ENCODE measurements at regions not wholly inside any gene's neighbourhood (a gene's known extent, or its start where the extent isn't known, plus 50 kb on each side); places are given as distances from the start of the nearest gene placed in this dataset.
"Not testable (repeated sequence)": the region's sequence is repeated elsewhere in the genome, so short reads cannot be mapped to it uniquely, and the experiment has no call there.

DNA sequence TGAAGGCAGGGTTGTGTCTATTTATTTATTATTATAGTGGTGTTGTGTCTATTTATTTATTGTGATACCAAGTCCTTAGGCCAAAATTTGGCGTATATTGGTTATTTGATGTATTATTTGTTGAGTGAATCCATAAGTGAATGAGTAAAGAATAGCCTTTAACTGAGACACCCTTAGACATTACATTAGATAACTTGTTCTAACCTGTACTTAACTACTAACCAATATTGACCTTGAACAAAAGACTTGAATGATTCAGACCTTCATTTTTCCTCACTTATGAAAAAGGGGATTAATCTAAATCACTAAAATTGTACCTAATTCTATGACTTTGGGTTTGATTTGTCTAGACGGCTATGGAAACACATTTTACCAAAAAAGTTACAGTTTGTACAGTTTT lies 370.5 kb downstream of the JRKL start:
- DNase-seq (ENCODE audit: low read depth in 2 of 3, low spot score in 2 of 3): no peak

DNA sequence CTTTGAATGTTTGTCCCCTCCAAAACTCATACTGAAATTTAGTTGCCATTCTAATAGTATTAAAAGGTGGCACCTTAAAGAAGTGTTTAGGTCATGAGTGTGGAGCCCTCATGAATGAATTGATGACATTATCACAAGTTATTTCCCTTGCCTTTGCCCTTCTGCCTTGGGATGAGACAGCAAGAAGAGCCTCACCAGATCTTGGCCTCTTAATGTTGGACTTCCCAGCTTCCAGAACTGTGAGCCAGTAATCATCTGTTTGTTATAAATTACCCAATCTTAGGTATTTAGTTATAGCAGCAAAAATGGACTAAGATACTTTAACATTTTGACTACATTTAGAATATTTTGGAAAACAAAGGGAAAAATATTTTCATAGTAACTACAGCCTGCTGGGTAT lies 371.0 kb downstream of the JRKL start:
- DNase-seq (ENCODE audit: low read depth in 2 of 3, low spot score in 2 of 3): no peak

DNA sequence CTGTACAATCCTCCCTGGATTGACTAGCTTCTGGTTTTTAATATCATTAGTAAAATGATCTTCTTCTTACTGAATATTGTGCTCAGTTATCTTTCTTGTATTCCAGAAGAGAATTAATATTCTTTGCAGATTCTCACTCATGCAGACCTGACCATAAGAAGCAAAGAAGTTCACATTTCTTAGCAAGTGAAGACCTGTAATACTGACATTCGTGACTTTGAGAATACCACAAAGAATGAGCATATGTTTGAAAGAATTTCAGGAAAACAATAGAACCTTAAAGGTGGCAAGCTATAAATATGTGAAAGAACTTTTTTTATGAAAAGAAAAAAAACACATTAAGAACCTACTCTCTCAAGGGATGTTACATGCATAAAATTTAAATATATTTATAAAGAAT lies 371.6 kb downstream of the JRKL start:
- no peak for DNase-seq (ENCODE audit: low read depth in 2 of 3, low spot score in 2 of 3)

DNA sequence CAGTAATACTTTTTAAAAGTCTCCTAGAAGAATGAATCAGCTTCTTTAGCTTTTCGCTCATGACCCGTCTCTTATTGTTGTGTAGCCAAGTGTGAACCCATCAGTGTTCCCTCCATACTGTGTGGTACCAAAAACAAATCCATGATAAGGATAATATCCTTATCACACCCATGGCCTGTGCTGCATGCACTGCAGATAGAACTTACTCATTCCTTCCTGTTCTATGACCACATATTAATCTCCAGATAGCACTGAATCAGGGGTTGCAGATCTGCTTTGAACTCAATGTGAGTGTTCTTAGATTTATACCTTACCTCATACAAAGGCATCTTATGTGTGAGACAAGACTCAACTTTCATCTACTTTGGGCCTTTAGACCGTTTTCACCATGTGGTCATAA lies 373.4 kb downstream of the JRKL start:
- no peak for DNase-seq (ENCODE audit: low read depth in 2 of 3, low spot score in 2 of 3)

DNA sequence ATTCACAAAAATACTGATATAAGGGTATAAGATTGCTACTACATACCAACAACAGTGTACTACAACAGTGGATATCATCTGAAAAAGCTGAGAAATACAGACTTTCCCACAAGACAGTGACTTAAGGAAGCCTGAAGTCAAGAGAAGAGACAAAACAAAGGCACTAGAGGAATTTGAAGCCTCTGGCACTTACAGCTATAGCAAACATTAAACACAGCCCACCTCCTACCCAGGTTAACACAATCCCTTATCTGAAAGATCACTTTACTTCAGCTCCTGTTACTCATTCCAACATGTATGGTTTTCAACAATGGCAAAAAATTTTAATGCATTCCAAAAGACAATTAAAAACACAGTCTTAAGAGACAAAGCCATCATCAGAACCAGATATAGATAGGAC lies 388.5 kb downstream of the JRKL start:
- no peak for DNase-seq (ENCODE audit: low read depth in 2 of 3, low spot score in 2 of 3)

DNA sequence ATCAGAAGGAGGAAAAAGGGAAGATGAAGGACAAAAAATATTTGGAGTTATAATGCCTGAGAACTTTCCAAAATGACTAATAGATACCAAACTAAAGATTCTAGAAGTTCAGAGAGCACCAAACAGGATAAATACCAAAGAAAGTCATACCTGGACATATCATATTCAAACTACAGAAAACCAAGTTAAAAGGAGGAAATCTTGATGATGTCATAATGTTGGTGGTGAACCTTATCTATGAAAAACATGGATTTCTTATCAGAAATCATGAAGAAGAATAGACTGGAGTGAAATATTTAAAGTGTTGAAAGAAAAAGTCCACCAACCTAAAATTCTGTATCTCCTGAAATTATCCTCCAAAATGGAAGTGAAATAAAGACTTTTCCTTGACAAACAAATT lies 389.2 kb downstream of the JRKL start:
- DNase-seq (ENCODE audit: low read depth in 2 of 3, low spot score in 2 of 3): no peak

DNA sequence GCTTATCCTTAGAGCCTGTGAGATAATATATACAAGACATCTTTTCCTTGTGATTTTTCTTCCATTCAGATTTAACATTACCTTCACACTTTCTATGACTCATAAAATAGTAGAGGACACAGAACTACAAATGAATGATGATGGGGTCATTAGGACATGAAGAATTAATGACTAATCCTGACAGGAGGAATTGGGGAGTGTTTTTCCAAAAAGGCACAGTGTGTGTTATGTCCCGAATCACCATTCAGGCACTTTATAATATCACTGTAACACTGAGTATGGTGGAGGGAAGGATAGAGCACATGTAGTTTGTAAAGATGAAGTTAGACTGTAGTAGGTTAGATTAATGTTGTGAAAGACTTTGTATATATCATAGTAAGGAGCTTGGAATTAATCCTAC lies 391.3 kb downstream of the JRKL start:
- DNase-seq (ENCODE audit: low read depth in 2 of 3, low spot score in 2 of 3): no peak

DNA sequence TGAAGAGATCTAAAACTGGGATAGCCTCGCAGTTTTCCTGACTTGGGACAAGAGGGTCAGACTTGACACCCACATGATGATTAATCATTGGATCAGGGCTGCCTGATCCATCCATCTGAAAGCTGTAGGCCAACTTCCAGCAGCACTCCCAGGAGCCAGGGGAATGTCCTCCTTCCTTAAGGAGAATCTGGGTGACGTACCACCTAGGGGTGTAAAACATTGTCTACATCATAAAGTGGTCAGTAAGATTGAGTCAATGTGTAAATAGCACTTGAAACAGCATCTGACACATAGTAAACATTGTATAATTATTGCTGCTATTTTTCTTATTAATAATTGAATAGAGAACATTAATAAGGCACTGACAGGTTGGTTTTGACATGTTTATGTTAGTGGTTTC lies 392.8 kb downstream of the JRKL start:
- DNase-seq (ENCODE audit: low read depth in 2 of 3, low spot score in 2 of 3): no peak

DNA sequence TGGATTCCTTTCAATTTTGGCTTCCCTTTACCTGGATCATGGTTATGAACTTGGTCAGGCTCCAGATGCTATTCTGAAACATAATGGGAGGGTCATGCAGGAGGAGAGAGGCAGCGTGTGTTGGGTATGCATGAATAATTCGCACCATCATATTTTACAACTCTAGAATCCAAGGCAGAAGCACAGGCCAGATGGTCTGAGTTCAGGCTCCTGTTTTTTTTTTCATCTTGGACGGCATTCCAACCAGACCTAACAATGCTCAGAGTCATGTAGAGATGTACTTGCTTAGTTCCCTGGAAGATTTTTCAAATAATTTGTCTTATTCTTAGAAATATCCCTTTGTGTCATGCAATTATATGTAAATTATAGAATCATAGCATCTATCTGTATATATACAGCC lies 393.5 kb downstream of the JRKL start:
- no peak for DNase-seq (ENCODE audit: low read depth in 2 of 3, low spot score in 2 of 3)

DNA sequence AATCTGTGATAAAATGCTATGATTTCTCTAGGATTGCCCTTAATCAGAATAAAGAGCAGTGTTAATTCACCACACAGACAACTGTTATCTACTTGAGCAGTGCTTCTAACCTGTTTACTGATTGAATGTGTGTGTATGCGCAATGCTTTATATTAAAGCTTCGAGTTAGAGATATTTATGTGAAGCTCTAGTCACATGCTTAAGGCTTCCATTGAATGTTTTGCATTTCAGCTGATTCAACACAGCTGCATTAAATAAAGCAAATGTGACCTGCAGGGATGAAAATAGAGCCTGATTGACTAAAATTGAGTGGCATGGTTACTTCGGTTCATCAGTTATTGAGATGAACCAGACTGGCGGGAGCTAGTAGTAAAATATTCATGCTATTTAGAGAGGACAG lies 395.3 kb downstream of the JRKL start:
- DNase-seq (ENCODE audit: low read depth in 2 of 3, low spot score in 2 of 3): no peak

DNA sequence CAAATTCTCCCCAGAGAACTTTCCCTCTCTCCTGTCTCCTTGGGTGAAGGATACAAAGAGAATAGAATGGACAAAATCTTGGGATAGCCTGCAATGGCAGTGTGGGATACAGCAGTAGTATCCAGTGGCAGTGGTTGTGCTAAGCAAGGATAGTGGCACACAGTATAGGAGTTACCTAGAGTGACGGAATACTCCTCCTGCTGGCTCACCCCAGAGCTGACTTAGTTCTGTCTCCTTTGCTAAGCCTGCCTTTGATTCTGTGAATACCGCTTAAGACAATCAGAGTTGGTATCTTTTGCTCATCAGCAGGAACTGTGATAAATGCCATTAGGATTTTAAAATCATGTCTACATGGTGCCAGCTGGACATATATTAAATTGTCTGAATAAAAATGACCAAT lies 404.3 kb downstream of the JRKL start:
- DNase-seq (ENCODE audit: low read depth in 2 of 3, low spot score in 2 of 3): no peak

DNA sequence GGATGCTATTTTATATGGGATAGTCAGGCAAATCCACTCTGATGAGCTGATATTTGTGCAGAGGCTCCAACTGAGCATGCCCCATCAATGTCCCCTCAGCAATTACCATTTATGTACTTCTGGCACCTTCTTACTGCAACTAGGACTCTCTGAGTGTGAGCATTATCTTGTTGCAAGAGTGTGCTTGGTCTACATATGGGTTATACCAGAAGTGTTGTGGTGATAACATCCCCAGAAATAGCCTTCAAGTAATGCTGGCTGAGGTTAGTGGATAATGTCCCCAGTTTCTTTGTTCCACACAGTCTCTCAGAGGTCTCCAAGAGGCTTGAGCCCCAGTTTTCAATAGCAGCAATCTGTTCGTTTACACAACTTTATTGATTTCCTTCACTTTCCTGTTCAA lies 408.6 kb downstream of the JRKL start:
- DNase-seq (ENCODE audit: low read depth in 2 of 3, low spot score in 2 of 3): no peak

DNA sequence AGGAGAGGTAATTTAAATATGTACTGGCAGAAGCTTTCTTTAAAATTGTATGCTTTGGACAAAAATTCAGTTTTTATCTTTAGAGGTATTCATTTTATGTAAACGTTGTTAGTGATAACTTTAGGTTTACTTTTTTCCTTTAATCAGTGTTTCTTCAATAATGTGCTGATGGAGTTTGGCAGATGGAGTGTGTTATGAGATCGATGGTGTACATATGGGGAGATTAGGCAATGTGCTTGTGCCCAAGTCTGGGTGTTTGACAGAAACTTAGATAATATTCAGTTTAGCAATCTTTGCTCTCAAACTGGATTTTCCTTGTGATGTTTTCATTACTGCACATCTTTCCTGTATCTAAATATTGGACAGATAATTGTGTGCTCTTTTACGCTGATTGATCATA lies 425.4 kb downstream of the JRKL start:
- no peak for DNase-seq (ENCODE audit: low read depth in 2 of 3, low spot score in 2 of 3)

DNA sequence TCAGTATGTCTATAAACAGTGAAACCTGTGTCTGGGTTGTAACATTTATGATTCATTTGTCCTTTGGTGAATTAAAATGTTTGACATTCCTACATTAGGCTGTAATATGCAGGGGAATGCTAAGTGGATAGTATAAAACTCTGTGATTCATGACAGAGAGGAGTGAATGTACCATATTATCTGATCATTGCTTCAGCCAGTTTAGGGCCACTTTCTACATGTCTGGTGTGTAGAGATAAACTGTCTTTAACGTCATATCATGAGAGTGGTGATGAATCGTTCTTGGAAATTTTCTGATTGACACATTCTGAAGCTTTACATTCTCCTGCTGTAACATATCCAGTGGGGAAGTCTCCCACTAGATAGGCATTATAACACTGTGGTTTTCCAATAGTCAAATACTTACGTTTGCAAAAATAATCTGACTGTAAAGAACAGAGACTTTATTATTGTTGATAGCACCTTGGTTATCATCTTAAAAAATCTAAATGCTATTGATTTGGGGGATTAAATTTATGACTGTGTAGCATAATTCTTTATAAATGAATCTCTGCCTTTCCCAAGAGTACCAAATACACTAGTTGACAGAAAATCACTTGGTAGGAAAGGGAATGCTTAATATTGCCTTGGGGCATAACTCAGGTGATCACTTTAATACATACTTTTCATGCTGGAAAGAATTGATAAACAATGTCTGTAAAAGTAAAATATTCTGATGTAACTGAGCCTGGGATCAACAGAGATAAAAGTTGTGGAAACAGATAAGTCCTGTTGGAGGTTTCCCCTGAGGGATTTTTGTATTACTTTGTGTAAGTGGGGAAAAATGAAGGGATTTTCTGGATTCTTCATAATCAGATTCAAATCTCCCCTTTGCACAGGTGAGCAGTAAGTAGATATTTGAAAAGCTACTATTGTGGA lies 427.9 kb downstream of the JRKL start:
- DNase-seq (ENCODE audit: low read depth in 2 of 3, low spot score in 2 of 3): no peak

DNA sequence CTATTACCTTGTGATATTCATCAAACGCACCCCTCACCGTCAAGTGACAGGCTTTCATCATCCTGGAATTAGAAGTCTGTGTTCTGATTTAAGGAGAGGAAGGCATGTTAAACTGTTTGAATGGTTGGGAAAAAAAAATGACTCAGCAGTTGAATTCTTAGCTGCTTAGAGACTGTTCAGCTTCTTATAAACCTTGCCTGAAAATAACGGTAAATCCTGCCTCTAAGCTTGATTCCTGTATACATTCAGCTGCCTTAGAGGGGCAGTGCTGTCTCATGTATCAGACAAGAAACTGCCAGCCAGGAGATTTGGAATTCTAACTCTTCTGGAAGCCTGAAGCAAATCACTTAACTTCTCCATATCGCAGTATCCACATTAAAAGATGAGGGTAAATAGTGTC lies 437.4 kb downstream of the JRKL start:
- DNase-seq (ENCODE audit: low read depth in 2 of 3, low spot score in 2 of 3): no peak

DNA sequence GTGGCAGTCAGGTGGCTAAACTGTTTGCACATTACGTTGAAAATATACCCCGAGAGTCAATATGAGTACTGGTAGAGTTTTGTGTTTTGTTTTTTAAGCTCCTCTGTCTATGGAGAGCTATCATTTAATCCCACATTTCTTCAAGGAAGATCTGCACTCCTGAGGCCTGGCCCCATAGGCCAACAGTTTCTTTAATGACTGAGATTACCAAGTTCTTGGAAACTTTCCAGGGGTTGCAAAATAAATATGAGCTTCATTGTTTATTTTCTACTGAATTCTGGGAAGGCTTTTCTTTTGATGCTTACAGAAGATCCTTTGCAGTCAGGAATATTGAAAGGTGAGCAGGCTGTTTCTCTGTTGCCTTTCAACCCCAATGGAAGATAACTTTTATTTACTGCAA lies 452.0 kb downstream of the JRKL start:
- no peak for DNase-seq (ENCODE audit: low read depth in 2 of 3, low spot score in 2 of 3)

DNA sequence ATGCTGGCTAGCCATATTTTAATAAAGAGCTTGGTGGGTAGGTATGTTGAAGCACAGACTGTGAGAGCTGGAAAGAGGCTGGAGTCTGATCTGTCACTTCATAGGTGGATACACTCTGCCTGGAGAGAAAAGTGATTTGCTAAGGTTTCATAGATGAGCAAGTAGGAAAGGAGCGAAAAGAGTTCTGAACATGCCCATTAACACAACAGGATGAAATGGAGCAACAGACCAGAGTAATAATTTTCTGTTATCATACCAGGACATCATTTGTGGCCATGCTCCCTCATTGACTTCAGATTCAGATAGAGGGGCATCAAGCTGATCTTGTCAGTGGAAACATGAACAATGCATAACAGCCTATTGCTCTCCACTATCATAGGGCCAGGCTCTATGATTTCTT lies 452.9 kb downstream of the JRKL start:
- no peak for DNase-seq (ENCODE audit: low read depth in 2 of 3, low spot score in 2 of 3)

DNA sequence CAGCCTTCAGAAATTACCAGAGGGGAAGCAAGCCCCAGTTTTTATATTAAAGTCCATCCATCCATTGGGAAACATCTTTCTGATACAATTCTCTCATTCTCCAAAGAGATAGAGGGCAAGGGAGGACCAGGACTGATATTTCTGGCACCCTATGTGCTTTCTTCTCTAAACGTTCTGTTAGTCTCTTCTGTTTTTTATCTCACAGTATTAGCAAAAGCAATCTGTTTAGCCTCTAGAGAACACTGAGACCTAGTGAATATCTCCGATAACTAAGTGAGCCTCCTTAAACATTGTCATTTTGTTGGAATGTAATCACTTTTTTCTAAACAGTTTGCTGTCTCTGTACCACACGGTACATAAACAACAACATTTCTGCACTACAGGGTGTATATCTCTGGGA lies 464.6 kb downstream of the JRKL start:
- no peak for DNase-seq (ENCODE audit: low read depth in 2 of 3, low spot score in 2 of 3)

DNA sequence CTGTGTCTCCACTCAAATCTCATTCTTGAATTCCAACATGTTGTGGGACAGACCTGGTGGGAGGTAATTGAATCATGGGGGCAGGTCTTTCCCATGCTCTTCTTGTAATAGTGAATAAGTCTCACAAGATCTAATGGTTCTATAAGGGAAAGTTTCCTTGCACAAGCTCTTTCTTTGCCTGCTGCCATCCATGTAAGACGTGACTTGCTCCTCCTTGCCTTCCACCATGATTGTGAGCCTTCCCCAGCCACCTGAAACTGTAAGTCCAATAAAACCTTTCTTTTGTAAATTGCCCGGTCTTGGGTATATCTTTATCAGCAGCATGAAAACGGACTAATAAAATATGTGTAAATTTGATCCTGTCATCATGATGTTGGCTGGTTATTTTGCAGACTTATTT lies 471.9 kb downstream of the JRKL start:
- not testable (repeated sequence) for DNase-seq (ENCODE audit: low read depth in 2 of 3, low spot score in 2 of 3)

DNA sequence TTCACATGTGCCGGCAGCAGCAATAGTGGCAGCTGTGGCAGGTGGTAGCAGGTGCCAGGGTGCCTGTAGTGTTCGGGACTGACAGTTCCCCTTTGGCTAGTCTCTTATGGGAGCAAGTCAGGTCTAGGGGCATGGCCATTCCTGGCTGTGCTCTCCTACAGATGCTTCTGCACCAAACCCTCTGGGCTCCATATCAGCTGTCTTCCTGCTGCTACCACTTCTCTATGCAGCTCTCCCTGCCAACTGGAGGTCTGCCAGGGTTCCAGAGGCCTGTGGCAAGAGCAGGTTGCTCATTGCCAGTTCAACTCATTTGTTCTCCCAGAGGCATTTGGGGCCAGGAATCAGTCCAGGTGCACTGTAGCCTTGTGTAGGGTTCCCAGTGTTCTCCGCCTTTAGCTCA lies 473.7 kb downstream of the JRKL start:
- no peak for DNase-seq (ENCODE audit: low read depth in 2 of 3, low spot score in 2 of 3)

DNA sequence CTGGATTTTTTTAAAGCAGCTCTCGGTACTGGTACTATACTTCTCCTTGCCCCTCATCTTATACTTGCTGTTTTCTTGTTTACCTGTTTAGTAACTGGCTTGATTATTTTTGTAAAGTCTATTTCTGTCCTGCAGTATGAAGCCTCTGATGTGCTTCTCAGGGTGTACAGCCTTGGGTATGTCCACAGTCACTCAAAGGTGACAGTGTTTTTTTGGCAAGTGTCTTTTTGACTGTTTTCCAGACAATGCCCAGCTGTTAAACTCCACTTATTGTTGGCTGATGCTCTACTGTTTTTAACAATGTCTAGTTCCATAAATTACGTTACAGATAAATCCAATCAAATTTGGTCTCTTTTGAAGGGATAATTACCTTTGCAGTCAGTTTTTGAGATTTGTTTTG lies 475.2 kb downstream of the JRKL start:
- DNase-seq (ENCODE audit: low read depth in 2 of 3, low spot score in 2 of 3): no peak

DNA sequence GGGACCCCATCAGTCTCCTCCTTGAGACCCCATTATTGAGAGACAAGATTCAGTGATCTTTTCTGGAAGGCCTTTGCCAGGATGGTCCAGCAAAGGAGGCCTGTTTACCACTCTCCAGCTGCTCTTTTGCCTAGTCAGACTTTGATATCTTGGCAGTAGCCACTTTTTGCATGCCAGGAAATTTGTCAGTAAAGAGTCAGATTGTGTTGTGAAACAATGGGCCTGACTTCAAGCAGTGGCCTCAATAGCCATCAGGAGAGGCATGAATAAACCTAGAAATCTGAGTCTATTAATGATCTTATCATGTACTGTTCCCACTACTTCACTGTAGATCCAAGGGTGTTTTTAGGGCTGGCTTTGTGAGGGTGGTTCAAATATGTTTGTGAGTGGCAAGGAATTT lies 479.4 kb downstream of the JRKL start:
- DNase-seq (ENCODE audit: low read depth in 2 of 3, low spot score in 2 of 3): no peak

DNA sequence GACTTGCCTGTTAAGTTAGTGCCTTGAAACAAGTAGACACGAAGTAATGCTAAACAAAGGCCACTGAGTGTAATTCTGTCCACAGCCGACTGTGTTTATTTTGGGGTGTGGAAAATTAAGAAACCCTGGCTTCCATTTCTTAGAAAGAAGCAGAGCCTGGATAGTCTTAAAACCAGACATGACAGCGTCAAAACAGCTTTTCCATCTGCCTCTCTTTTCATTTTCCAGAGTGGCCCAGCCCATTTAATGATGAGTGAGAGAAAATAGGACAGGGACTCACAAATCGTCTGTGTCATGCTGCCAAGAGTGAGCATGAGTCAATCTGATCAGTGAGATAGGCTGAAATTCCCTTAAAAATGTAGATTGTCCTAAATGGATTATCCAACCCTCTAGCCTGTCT lies 485.9 kb downstream of the JRKL start:
- DNase-seq (ENCODE audit: low read depth in 2 of 3, low spot score in 2 of 3): no peak
